Upper lobe of left lung (tissue), 6 donors: ENCODE measurements at regions not wholly inside any gene's neighbourhood (a gene's known extent, or its start where the extent isn't known, plus 50 kb on each side); places are given as distances from the start of the nearest gene placed in this dataset.

Source experiments
- ATAC-seq, 2 donors: fragments of 200-7000 bp; cut with Tn5 transposase; one replicate each; pipeline ENCODE4 v1.9.1; 2022; ENCODE audit warnings: mild to moderate bottlenecking in 2 of 2, moderate library complexity in 2 of 2; ENCODE audit not compliant: low FRiP score in 2 of 2
- DNase-seq, 2 donors: peaks; one replicate each; pipeline ENCODE4 v3.0.0-alpha.2; 2019 to 2020
- H3K27ac ChIP-seq, 4 donors: fragments of 200-600 bp; sonication (generic); one replicate each; pipeline ENCODE4 v1.5.1; 2016 to 2019
- H3K27me3 ChIP-seq, 4 donors: fragments of 200-600 bp; sonication (generic); one replicate each; pipeline ENCODE4 v1.5.1; 2017 to 2019
- H3K36me3 ChIP-seq, 4 donors: fragments of 200-600 bp; sonication (generic); one replicate each; pipeline ENCODE4 v1.5.1; 2016 to 2019
- H3K4me1 ChIP-seq, 4 donors: fragments of 200-600 bp; sonication (generic); one replicate each; pipeline ENCODE4 v1.5.1; 2018 to 2019
- H3K4me3 ChIP-seq, 4 donors: fragments of 200-600 bp; sonication (generic); one replicate each; pipeline ENCODE4 v1.5.1; 2017 to 2019; ENCODE audit warnings: mild to moderate bottlenecking in 2 of 4, moderate library complexity in 1 of 4
- H3K9me3 ChIP-seq, 4 donors: fragments of 200-600 bp; sonication (generic); one replicate each; pipeline ENCODE4 v1.5.1; 2018 to 2019
- CTCF ChIP-seq, 6 experiments: fragments of 450-650 bp in 4 of 6; fragments of 200-600 bp in 2 of 6; sonication (generic) in 2 of 6; IDR thresholded peaks; one replicate each; pipeline ENCODE4 v1.5.1; 2016 to 2019; ENCODE audit warnings: antibody characterized with exemption in 6 of 6
- EP300 ChIP-seq, 4 donors: sonication (generic); formaldehyde crosslinking; IDR thresholded peaks; one replicate each; pipeline ENCODE4 v1.5.1; 2017; ENCODE audit warnings: antibody characterized with exemption in 4 of 4, control low read depth in 2 of 4
- POLR2A ChIP-seq, 4 donors: fragments of 450-650 bp; IDR thresholded peaks; one replicate each; pipeline ENCODE4 v1.5.1; 2016 to 2017; ENCODE audit warnings: antibody characterized with exemption in 4 of 4, mild to moderate bottlenecking in 2 of 4
- POLR2AphosphoS5 ChIP-seq, 2 donors: sonication (generic); formaldehyde crosslinking; IDR thresholded peaks; one replicate each; pipeline ENCODE4 v1.5.1; 2017; ENCODE audit warnings: antibody characterized with exemption in 2 of 2
- WGBS, 2 donors: methylation state at CpG; one replicate each; pipeline ENCODE4 v1.1.5; 2017 to 2018; 5-methylcytosine and 5-hydroxymethylcytosine counted together
- donor health status: DM: no; HTN: no; CAD: no; lungs with moderate emphysema.
- donor health status: DM: no; HTN: yes; CAD: no; lungs with severe emphysema.

- 72 to 73% methylated on average over 2 of the region's 2 CpGs for WGBS, 2 donors
- no peak overlapping the region for H3K27ac ChIP-seq
- H3K27me3 ChIP-seq, result no peaks in the 10 kb centered on the region
- DNase-seq (no peak), ATAC-seq (no peak)
- H3K36me3 ChIP-seq, result no peaks in the 10 kb centered on the region
- no peaks in the 10 kb centered on the region for H3K9me3 ChIP-seq
- no peaks in the 10 kb centered on the region for H3K4me1 ChIP-seq
- no peak for TF ChIP-seq POLR2A (IDR thresholded peaks at IDR 0.05)
- TF ChIP-seq POLR2AphosphoS5 (IDR thresholded peaks at IDR 0.05), result no peak
- TF ChIP-seq CTCF (IDR thresholded peaks at IDR 0.05), result no peak
- no peak for TF ChIP-seq EP300 (IDR thresholded peaks at IDR 0.05)
- H3K4me3 ChIP-seq, result no peak overlapping the region
Measured at GRCh38 chr5:84794486-84795035, 409.9 kb upstream of the EDIL3 start.

GRCh38 chr5:84791730-84792129 is 407.1 kb upstream of the EDIL3 start:
- Histone ChIP-seq H3K4me1 (no peaks in the 10 kb centered on the region), H3K4me3 (no peak overlapping the region), H3K36me3 (no peaks in the 10 kb centered on the region), H3K9me3 (no peaks in the 10 kb centered on the region), H3K27ac (no peak overlapping the region), H3K27me3 (no peaks in the 10 kb centered on the region)
- DNase-seq (no peak), ATAC-seq (no peak)
- 72 to 79% methylated on average over 3 of the region's 3 CpGs for WGBS, 2 donors
- no peak for TF ChIP-seq CTCF (IDR thresholded peaks at IDR 0.05)
- no peak for TF ChIP-seq POLR2A (IDR thresholded peaks at IDR 0.05)
- no peak for TF ChIP-seq EP300 (IDR thresholded peaks at IDR 0.05)
- TF ChIP-seq POLR2AphosphoS5 (IDR thresholded peaks at IDR 0.05), result no peak

- Histone ChIP-seq H3K27ac (no peak overlapping the region), H3K4me1 (no peaks in the 10 kb centered on the region), H3K36me3 (no peaks in the 10 kb centered on the region), H3K9me3 (no peaks in the 10 kb centered on the region), H3K4me3 (no peak overlapping the region), H3K27me3 (no peaks in the 10 kb centered on the region)
- ATAC-seq (peak in 1 of 2 donors; percentile 77), DNase-seq (no peak)
- no peak for TF ChIP-seq EP300 (IDR thresholded peaks at IDR 0.05)
- TF ChIP-seq POLR2AphosphoS5 (IDR thresholded peaks at IDR 0.05), result no peak
- no peak for TF ChIP-seq POLR2A (IDR thresholded peaks at IDR 0.05)
- no peak for TF ChIP-seq CTCF (IDR thresholded peaks at IDR 0.05)
Measured at GRCh38 chr5:84791138-84791537, 406.5 kb upstream of the EDIL3 start.

GRCh38 chr5:84790406-84790805 is 405.7 kb upstream of the EDIL3 start:
- WGBS, 2 donors, result 80 to 100% methylated on average over 1 of the region's 1 CpG
- DNase-seq (no peak), ATAC-seq (no peak)
- Histone ChIP-seq H3K4me3 (no peak overlapping the region), H3K9me3 (no peaks in the 10 kb centered on the region), H3K36me3 (no peaks in the 10 kb centered on the region), H3K4me1 (no peaks in the 10 kb centered on the region), H3K27ac (no peak overlapping the region), H3K27me3 (no peaks in the 10 kb centered on the region)
- no peak for TF ChIP-seq POLR2AphosphoS5 (IDR thresholded peaks at IDR 0.05)
- TF ChIP-seq CTCF (IDR thresholded peaks at IDR 0.05), result no peak
- TF ChIP-seq EP300 (IDR thresholded peaks at IDR 0.05), result no peak
- TF ChIP-seq POLR2A (IDR thresholded peaks at IDR 0.05), result no peak

- Histone ChIP-seq H3K27me3 (no peaks in the 10 kb centered on the region), H3K4me3 (no peak overlapping the region), H3K36me3 (no peaks in the 10 kb centered on the region), H3K9me3 (no peaks in the 10 kb centered on the region), H3K27ac (no peak overlapping the region), H3K4me1 (no peaks in the 10 kb centered on the region)
- no peak for DNase-seq
- no peak for ATAC-seq
- TF ChIP-seq POLR2A (IDR thresholded peaks at IDR 0.05) (no peak), POLR2AphosphoS5 (IDR thresholded peaks at IDR 0.05) (no peak), EP300 (IDR thresholded peaks at IDR 0.05) (no peak), CTCF (IDR thresholded peaks at IDR 0.05) (no peak)
- 87 to 100% methylated on average over 3 of the region's 3 CpGs for WGBS, 2 donors
Measured at GRCh38 chr5:84783003-84783402, 398.3 kb upstream of the EDIL3 start.
